ENCODE measurements at regions not wholly inside any gene's neighbourhood (a gene's known extent, or its start where the extent isn't known, plus 50 kb on each side); places are given as distances from the start of the nearest gene placed in this dataset.

DNA sequence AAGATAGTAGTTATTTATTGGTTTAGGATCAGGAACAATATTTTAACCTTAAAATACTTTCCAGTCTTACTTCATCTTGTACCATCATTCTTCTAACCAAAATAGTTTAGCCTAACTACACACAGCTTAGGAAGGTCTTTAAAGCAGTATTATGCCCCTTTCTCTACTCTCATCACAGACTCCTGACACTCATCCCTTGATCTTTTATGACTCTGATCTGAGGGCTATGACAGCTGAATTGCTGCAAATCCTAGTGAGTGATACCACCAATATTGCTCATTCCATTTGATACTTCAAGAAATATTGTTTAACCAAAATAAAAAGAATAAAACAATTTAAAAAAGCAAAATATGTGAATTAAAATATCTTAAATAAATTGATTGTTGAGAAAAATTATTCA lies 746.6 kb upstream of the ACO1 start:
- DNase-seq (ENCODE audit: low read depth in 1 of 2, low spot score in 2 of 2) (no peak), FAIRE-seq (no peak)
- Histone ChIP-seq H3K79me2 (ENCODE audit: control insufficient read depth in 1 of 2, insufficient read depth in 2 of 2, low read length in 2 of 2) (no peaks in the 10 kb centered on the region), H3K9me3 (ENCODE audit: insufficient read depth in 2 of 2, low read depth in 1 of 2, low read length in 1 of 2) (no peaks in the 10 kb centered on the region), H3K18ac (ENCODE audit: extremely low read depth, low read length) (no peak overlapping the region), H3K4me1 (replicated peaks in 1 of 4; ENCODE audit: control insufficient read depth in 3 of 4, insufficient read depth in 4 of 4, low read length in 3 of 4) (peaks cover 0 to 2% (median 0%) of the 10 kb centered on the region in 4 experiments; a peak in 1 of 7 replicates), H3K4me3 (ENCODE audit: extremely low read depth in 1 of 4, insufficient read depth in 2 of 4, low read depth in 3 of 4, low read length in 4 of 4) (no peak overlapping the region), H3K56ac (replicated peaks; ENCODE audit: insufficient read length, low read depth, low read length) (no peak overlapping the region), H2BK5ac (ENCODE audit: low read depth, low read length) (no peak overlapping the region), H2BK120ac (replicated peaks; ENCODE audit: low read depth, low read length) (no peak overlapping the region), H3K9ac (replicated peaks in 1 of 4; ENCODE audit: extremely low read depth in 1 of 4, low read depth in 3 of 4, low read length in 3 of 4) (no peak overlapping the region), H2AK5ac (ENCODE audit: low read depth, low read length) (no peak overlapping the region), H3K4me2 (ENCODE audit: insufficient read depth in 1 of 2, low read depth in 2 of 2, low read length in 2 of 2) (no peak overlapping the region), H2AFZ (ENCODE audit: low read length) (no peak overlapping the region), H4K20me1 (replicated peaks in 1 of 2; ENCODE audit: control insufficient read depth in 1 of 2, insufficient read depth in 2 of 2, low read length in 2 of 2) (no peaks in the 10 kb centered on the region), H3K14ac (ENCODE audit: insufficient read length) (no peak overlapping the region), H2BK12ac (ENCODE audit: low read depth, low read length) (no peak overlapping the region), H4K5ac (ENCODE audit: insufficient read length, low read depth, low read length) (no peak overlapping the region), H3K4ac (replicated peaks; ENCODE audit: insufficient read length, low read depth, low read length) (no peak overlapping the region), H2BK20ac (ENCODE audit: low read length) (no peak overlapping the region), H2BK15ac (ENCODE audit: low read length) (no peak overlapping the region), H3K23ac (ENCODE audit: insufficient read length) (no peak overlapping the region), H4K8ac (ENCODE audit: extremely low read depth, insufficient read depth, low read length) (no peak overlapping the region), H3K36me3 (ENCODE audit: control insufficient read depth in 2 of 4, insufficient read depth in 4 of 4, low read length in 3 of 4) (no peaks in the 10 kb centered on the region; a peak in 1 of 8 replicates), H4K91ac (replicated peaks; ENCODE audit: insufficient read length, low read length) (no peak overlapping the region), H3K27me3 (replicated peaks in 1 of 4; ENCODE audit: control insufficient read depth in 3 of 4, extremely low read depth in 1 of 4, insufficient read depth in 3 of 4, low read length in 3 of 4) (no peaks in the 10 kb centered on the region), H3K23me2 (ENCODE audit: low read depth, low read length) (no peaks in the 10 kb centered on the region), H3K27ac (ENCODE audit: low read depth, low read length) (no peak overlapping the region), H3K79me1 (ENCODE audit: low read depth, low read length) (no peaks in the 10 kb centered on the region)
- TF ChIP-seq GABPA (IDR thresholded peaks at IDR 0.05; ENCODE audit: borderline replicate concordance, insufficient read depth, low read length) (no peak), POLR2AphosphoS5 (IDR thresholded peaks at IDR 0.05; ENCODE audit: low read depth, low read length) (no peak), RNF2 (IDR thresholded peaks at IDR 0.05; ENCODE audit: borderline replicate concordance, low read depth, low read length, missing control alignments, poor library complexity, severe bottlenecking) (no peak), EGR1 (IDR thresholded peaks at IDR 0.05; ENCODE audit: borderline replicate concordance, low read depth, low read length) (no peak), SP4 (IDR thresholded peaks at IDR 0.05; ENCODE audit: low read length) (no peak), CBX8 (IDR thresholded peaks at IDR 0.05; ENCODE audit: borderline replicate concordance, low read depth, low read length) (no peak), SAP30 (IDR thresholded peaks at IDR 0.05; ENCODE audit: insufficient read depth, insufficient replicate concordance, low read length) (no peak)
- POLR2A ChIA-PET (ENCODE audit: partially characterized antibody): no interaction called here
- CTCF ChIA-PET (ENCODE audit: partially characterized antibody): no interaction called here
